ENCODE measurements at regions not wholly inside any gene's neighbourhood (a gene's known extent, or its start where the extent isn't known, plus 50 kb on each side); places are given as distances from the start of the nearest gene placed in this dataset.
"Not testable (repeated sequence)": the region's sequence is repeated elsewhere in the genome, so short reads cannot be mapped to it uniquely, and the experiment has no call there.

DNA sequence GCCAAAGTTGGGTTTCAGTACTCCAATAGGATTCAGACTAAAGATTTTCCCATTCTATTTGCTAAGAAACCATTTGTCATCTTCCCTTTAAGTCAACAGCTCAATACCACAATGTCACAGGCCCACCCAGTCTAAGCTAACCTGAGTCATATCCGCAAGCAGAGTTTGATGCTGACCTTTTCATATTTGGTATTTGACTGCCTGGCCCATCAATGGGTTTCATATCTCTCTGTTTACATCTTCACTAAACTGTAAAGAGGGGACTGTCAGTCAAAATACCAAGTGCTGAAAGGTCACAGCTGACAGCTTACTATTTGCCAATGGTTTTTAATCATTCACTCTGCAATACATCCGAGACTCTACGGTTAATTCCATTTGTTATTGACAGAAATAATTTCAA, 707.5 kb upstream of the ACTRT1 start:
- DNase-seq (ENCODE audit: low spot score) = no peak

GRCh38 chrX:128759177-128759576, 707.0 kb upstream of the ACTRT1 start:
- no peak for DNase-seq (ENCODE audit: low spot score)

- DNase-seq (ENCODE audit: low spot score) = no peak
Measured at GRCh38 chrX:128754130-128754529, 701.9 kb upstream of the ACTRT1 start.

GRCh38 chrX:128739539-128739938, 687.3 kb upstream of the ACTRT1 start:
- DNase-seq (ENCODE audit: low spot score) = no peak

DNA sequence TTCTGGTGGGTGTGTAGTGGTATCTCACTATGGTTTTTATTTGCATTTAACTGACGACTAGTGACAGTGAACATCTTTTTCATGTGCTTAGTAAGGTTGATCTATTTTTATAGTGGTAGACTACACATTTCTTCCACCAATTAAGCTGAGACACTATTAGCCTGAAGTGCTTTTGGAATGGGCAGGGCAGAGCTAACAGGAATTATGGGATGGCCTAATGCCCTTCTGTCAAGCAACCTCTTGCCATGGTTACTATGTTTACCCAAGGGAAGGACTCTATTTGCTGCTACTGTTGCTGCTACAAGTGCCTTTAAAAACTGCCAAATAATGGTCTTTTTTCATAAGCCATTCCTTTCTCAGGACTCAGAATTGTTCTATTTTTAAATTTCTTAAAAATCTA, 676.7 kb upstream of the ACTRT1 start:
- DNase-seq (ENCODE audit: low spot score) = no peak

- no peak for DNase-seq (ENCODE audit: low spot score)
Measured at GRCh38 chrX:128717635-128718578, 665.7 kb upstream of the ACTRT1 start.

DNA sequence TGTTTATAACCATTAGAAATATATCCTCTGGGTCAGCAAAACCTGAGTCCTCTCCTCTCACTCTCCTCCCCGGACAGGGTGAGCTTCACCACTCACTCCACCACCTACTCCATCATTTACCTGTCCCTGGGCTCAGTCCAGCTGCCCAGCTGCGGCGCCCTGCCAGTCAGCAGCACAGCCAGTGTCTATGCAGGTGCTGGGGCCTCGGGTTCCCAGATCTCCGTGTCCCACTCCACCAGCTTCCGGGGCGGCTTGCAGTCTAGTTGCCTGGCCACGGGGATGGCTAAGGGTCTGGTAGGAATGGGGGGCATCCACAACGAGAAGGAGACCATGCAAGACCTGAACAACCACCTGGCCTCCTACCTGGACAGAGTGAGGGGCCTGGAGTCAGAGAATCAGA, 662.2 kb upstream of the ACTRT1 start:
- no peak for DNase-seq (ENCODE audit: low spot score)

DNA sequence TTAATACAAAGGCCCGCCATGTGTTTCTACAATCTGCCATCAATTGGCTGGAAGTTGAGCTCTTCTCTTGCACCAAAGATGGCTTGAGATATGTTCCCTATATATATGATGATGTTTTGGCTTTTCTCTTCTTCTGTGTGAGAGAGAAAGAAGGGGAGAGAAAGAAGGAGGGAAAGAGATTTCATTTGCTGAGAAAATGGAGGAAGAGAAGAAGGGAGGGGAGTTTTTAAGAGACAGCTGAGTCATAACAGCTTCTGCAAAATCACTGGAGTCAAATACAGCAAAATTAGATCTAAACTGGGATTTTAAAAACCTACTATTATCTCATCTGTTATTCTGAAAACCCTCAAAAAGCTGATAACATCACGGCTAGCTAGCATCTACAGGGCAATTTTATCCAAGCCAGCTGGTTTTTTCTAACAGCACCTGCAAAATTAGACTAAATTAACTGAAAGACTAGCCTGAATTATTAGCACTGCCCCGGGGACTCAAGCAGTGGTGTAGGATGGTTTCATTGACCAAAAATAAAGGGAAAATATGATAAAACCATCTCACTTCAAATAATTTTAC, 647.6 kb upstream of the ACTRT1 start:
- no peak for DNase-seq (ENCODE audit: low spot score)

DNA sequence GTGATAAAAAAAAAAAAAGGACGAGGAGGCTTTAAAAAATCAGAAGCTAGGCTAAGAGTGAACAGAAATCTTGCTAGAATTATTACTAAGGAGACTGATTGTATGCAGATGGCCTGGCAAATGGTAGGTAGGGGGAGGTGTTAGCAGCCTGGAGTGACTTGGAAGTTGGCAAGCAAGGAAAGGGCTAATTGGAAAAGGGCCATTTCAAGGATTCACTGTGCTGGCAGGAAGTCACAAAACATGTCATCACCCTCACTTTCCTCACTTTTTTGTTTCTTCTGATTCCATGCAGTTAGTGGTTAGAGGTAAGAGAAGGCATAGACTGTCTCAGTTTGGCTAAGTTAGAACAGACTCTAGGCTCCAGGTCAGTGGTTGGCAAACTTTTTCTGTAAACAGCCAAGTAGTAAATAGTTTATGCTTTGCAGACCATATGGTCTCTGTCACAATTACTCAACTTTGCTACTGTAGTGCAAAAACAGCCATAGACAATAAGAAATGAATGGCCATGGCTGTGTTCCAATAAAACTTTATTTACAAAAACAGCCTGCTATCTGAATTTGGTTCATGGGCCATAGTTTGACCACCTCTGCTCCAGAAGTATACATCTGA, 646.5 kb upstream of the ACTRT1 start:
- no peak for DNase-seq (ENCODE audit: low spot score)

GRCh38 chrX:128691872-128692271, 639.7 kb upstream of the ACTRT1 start:
- DNase-seq (ENCODE audit: low spot score) = no peak

- no peak for DNase-seq (ENCODE audit: low spot score)
Measured at GRCh38 chrX:128685387-128685786, 633.2 kb upstream of the ACTRT1 start.

- no peak for DNase-seq (ENCODE audit: low spot score)
Measured at GRCh38 chrX:128676651-128677050, 624.4 kb upstream of the ACTRT1 start.

DNA sequence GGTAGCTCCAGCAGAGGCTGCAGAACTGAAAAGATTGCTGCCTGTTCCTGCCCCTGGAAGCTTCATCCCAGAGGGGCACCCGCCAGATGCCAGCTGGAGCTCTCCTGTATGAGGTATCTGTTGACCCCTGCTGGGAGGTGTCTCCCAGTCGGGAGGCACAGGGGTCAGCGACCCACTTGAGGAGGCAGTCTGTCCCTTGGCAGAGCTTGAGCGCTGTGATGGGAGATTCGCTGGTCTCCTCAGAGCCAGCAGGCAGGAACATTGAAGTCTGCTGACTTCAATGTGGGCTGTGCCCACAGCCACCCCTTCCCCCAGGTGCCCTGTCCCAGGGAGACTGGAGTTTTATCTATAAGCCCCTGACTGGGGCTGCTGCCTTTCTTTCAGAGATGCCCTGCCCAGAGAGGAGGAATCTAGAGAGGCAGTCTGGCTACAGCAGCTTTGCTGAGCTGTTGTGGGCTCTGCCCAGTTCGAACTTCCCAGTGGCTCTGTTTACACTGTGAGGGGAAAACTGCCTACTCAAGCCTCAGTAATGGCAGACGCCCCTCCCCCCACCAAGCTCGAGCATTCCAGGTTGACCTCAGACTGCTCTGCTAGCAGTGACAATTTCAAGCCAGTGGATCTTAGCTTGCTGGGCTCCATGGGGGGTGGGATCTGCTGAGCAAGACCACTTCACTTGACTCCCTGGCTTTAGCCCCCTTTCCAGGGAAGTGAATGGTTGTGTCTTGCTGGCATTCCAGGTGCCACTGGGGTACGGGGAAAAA, 622.3 kb upstream of the ACTRT1 start:
- not testable (repeated sequence) for DNase-seq (ENCODE audit: low spot score)

- no peak for DNase-seq (ENCODE audit: low spot score)
Measured at GRCh38 chrX:128664211-128664610, 612.0 kb upstream of the ACTRT1 start.

DNA sequence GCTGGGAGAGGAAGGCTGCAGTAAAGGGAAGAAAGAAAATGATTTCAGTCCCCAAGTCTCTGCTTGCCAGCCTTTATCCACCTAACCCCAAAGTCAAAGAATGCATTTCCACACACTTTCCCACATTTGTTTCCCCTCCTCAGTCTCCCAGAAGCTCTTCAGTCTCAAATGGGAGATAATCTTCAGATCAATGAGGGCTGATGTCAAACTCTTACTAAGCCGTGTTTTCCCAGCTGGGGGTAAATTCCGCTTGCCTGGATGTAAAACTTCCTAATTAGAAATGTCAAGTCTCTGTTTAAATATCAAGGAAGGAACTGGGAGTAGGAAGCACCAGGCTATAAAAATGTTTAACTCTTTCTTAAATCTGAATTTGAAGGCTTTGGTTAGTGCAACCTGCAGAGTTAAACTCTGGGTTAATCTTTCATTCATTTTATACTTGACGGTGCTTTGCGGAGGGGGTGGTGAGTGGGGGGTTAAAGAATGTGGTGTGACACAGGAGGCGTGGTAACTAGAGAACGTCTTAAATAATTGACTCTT, 601.4 kb upstream of the ACTRT1 start:
- no peak for DNase-seq (ENCODE audit: low spot score)

DNA sequence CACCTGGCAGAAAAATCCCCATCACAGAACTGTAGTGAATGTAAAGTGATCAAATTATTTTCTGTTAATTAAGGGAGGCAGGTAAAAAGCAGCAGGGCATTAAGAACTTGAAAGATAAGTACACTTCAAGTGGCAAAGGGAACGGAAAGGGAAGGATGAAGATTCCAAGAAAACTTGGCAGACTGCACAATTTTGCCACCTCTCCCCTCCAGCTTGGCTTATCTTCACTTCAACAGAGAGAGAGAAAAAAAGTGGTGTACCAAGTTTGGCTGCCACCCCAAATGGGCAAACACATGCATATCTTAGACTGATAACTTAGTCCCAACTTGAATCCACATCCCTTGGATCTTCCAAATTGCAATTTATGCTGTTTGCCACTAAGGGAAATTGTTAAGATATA, 598.1 kb upstream of the ACTRT1 start:
- DNase-seq (ENCODE audit: low spot score) = no peak

GRCh38 chrX:128634754-128635153, 582.6 kb upstream of the ACTRT1 start:
- DNase-seq (ENCODE audit: low spot score) = no peak

DNA sequence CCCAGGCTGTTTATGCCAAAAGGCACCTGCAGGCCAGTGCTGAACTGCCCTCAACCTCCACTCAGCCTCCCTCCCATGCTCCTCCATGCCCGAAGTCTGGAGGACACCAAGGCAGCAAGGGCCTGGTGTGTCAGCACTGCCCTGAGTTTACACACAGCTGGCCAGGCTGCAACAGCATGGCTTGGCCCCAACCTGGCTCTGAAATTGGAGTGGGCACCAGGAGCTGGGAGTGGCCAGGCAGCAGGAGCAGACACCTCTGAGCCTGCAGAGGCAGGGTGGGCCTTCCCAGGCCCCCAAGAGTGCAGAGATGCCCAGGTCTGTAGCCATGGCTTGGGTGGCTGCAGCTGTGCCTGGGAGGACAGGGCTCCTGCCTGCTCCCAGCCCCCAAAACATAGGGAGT, 571.2 kb upstream of the ACTRT1 start:
- DNase-seq (ENCODE audit: low spot score) = no peak

DNA sequence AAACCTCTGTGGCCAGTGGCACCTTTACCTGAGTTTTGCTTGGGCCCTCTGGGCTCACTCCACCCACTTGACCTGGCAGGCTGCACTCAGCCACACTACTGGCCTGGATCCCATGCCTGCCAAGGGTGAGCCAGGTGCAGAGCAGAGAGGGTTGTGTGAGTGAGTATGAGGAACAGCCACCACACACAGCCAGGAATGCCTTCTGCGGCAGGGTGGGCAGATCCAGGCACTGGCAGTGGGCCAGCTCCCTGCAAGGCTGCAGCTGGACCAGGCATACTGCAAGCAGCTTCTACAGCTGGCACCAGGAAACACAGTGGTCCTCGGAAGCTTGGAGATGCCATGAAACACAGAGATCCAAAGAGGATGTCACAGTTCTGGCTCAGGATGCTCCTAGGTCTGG, 570.1 kb upstream of the ACTRT1 start:
- DNase-seq (ENCODE audit: low spot score) = no peak

- DNase-seq (ENCODE audit: low spot score) = no peak
Measured at GRCh38 chrX:128619490-128619889, 567.3 kb upstream of the ACTRT1 start.

- DNase-seq (ENCODE audit: low spot score) = no peak
Measured at GRCh38 chrX:128616933-128617332, 564.7 kb upstream of the ACTRT1 start.

GRCh38 chrX:128606817-128607216, 554.6 kb upstream of the ACTRT1 start:
- not testable (repeated sequence) for DNase-seq (ENCODE audit: low spot score)

Measured in hematopoietic multipotent progenitor cell treated with erythropoietin and hydrocortisone succinate and interleukin-3 and kit ligand, for 15 days (in vitro differentiated cells).